ENCODE measurements at regions not wholly inside any gene's neighbourhood (a gene's known extent, or its start where the extent isn't known, plus 50 kb on each side); places are given as distances from the start of the nearest gene placed in this dataset.

DNA sequence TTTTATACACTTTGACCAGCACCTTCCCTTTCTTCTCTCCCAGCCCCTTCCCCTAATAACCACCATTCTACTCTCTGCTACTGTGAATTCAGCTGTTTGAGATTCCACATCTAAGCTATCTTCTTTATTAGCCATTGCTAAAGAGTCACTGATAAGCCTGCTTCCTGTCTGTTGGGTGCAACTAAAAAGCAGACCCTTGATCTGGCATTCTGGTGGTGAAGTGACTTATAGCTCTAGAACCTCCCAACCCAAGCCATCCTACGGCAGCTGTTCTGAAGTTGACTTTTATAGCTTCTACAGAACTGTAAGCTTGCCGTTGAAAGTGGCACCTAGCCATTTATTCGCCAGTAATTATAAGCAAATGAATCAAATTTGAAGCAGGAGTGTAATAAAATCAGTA, 105.6 kb downstream of the AHR start:
- TF ChIP-seq POLR2AphosphoS5 (IDR thresholded peaks at IDR 0.05; ENCODE audit: low read depth, low read length) (no peak), SIN3A (IDR thresholded peaks at IDR 0.05; ENCODE audit: low read depth) (no peak), JUND (IDR thresholded peaks at IDR 0.05) (no peak), EZH2phosphoT487 (IDR thresholded peaks at IDR 0.05; ENCODE audit: borderline replicate concordance) (no peak), POLR2A (IDR thresholded peaks at IDR 0.05; ENCODE audit: borderline replicate concordance, extremely low read depth, insufficient read depth, insufficient read length) (no peak), EZH2 (IDR thresholded peaks at IDR 0.05) (no peak), ZFX (IDR thresholded peaks at IDR 0.05) (no peak), ELF1 (IDR thresholded peaks at IDR 0.05; ENCODE audit: borderline replicate concordance, low read depth) (no peak)
- TF ChIP-seq, protein P1, sequence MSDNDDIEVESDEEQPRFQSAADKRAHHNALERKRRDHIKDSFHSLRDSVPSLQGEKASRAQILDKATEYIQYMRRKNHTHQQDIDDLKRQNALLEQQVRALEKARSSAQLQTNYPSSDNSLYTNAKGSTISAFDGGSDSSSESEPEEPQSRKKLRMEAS (IDR thresholded peaks at IDR 0.05), result no peak
- TF ChIP-seq, protein P2, sequence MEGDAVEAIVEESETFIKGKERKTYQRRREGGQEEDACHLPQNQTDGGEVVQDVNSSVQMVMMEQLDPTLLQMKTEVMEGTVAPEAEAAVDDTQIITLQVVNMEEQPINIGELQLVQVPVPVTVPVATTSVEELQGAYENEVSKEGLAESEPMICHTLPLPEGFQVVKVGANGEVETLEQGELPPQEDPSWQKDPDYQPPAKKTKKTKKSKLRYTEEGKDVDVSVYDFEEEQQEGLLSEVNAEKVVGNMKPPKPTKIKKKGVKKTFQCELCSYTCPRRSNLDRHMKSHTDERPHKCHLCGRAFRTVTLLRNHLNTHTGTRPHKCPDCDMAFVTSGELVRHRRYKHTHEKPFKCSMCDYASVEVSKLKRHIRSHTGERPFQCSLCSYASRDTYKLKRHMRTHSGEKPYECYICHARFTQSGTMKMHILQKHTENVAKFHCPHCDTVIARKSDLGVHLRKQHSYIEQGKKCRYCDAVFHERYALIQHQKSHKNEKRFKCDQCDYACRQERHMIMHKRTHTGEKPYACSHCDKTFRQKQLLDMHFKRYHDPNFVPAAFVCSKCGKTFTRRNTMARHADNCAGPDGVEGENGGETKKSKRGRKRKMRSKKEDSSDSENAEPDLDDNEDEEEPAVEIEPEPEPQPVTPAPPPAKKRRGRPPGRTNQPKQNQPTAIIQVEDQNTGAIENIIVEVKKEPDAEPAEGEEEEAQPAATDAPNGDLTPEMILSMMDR (IDR thresholded peaks at IDR 0.05 in 2 of 3, conservative IDR thresholded peaks at IDR 0.05 in 1 of 3; ENCODE audit: borderline replicate concordance in 1 of 3, insufficient read depth in 1 of 3, low read depth in 2 of 3, low read length in 2 of 3), result no peak
- TF ChIP-seq, protein P3, sequence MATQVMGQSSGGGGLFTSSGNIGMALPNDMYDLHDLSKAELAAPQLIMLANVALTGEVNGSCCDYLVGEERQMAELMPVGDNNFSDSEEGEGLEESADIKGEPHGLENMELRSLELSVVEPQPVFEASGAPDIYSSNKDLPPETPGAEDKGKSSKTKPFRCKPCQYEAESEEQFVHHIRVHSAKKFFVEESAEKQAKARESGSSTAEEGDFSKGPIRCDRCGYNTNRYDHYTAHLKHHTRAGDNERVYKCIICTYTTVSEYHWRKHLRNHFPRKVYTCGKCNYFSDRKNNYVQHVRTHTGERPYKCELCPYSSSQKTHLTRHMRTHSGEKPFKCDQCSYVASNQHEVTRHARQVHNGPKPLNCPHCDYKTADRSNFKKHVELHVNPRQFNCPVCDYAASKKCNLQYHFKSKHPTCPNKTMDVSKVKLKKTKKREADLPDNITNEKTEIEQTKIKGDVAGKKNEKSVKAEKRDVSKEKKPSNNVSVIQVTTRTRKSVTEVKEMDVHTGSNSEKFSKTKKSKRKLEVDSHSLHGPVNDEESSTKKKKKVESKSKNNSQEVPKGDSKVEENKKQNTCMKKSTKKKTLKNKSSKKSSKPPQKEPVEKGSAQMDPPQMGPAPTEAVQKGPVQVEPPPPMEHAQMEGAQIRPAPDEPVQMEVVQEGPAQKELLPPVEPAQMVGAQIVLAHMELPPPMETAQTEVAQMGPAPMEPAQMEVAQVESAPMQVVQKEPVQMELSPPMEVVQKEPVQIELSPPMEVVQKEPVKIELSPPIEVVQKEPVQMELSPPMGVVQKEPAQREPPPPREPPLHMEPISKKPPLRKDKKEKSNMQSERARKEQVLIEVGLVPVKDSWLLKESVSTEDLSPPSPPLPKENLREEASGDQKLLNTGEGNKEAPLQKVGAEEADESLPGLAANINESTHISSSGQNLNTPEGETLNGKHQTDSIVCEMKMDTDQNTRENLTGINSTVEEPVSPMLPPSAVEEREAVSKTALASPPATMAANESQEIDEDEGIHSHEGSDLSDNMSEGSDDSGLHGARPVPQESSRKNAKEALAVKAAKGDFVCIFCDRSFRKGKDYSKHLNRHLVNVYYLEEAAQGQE (IDR thresholded peaks at IDR 0.05; ENCODE audit: low read depth), result no peak
